HG03571 (cell line): ENCODE measurements at regions not wholly inside any gene's neighbourhood (a gene's known extent, or its start where the extent isn't known, plus 50 kb on each side); places are given as distances from the start of the nearest gene placed in this dataset.

ENCODE experiments used
- ATAC-seq: cut with Tn5 transposase; IDR thresholded peaks from one replicate; pipeline ENCODE4 v1.9.1; 2021; ENCODE audit not compliant: unreplicated experiment

DNA sequence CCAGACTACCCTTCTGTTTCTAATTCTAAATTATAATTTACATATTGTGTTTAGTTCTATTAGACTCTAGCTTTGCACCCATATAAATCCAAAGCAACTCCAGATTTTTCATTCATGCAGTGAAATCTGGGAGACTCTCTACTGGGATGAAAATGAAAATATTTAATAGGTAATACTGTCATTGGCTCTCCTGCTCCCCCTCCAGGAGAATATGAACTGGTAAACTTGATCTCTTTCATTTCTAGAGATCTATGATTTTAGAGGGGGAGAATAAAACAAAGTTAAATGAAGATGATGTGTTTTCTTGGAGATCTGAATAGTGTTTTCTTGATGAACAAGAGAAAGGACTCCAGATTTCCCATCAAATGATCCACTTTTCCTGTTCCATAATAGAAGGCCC lies 104.3 kb upstream of the TMCC3 start:
- no peak for ATAC-seq

- no peak for ATAC-seq
Observed at GRCh38 chr12:94753036-94753679, 102.8 kb upstream of the TMCC3 start.

GRCh38 chr12:94750864-94751263 lies 100.5 kb upstream of the TMCC3 start:
- ATAC-seq: no peak

DNA sequence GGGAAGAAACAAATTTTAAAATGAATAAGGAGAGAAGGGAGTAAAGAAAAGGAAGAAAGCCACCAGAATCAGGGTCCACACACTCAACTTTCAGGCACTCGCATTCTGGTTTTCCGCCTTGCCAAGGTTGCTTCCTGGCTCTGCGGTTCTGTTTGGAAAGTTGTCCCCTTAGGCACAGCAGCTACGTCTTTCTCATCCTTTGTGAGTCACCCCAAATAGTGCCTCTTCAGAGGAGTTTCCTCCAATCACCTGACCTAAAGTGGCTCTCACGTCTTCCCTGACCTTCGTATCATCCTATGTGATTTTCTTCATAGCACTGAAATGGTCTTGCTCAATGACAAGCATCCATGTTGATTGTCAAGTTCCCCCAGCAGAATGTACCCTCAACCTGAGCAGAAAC lies 99.5 kb upstream of the TMCC3 start:
- no peak for ATAC-seq

GRCh38 chr12:94749455-94749854 lies 99.1 kb upstream of the TMCC3 start:
- no peak for ATAC-seq

GRCh38 chr12:94748726-94749421 lies 98.5 kb upstream of the TMCC3 start:
- ATAC-seq: no peak

GRCh38 chr12:94745562-94745961 lies 95.2 kb upstream of the TMCC3 start:
- ATAC-seq: no peak

GRCh38 chr12:94743174-94743573 lies 92.8 kb upstream of the TMCC3 start:
- no peak for ATAC-seq

- ATAC-seq: no peak
Observed at GRCh38 chr12:94740601-94741362, 90.4 kb upstream of the TMCC3 start.

DNA sequence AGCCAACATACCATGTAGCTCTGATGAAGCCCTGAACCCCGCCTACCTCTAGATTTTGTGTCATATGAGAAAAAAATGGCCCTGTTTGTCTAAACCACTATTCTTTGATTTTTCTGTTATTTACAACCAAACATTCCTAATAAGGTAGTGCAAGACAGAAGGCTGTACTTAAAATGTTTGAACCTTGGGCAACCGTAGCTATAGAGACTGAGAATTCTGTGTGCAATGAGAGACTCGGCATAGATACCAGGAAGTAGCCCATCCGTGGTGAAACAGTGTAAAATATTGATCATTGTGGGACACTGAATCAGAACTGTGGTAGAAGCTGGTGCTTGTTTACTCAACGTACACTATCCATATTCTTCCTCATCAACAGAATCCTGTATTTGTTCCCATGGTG lies 86.5 kb upstream of the TMCC3 start:
- no peak for ATAC-seq

DNA sequence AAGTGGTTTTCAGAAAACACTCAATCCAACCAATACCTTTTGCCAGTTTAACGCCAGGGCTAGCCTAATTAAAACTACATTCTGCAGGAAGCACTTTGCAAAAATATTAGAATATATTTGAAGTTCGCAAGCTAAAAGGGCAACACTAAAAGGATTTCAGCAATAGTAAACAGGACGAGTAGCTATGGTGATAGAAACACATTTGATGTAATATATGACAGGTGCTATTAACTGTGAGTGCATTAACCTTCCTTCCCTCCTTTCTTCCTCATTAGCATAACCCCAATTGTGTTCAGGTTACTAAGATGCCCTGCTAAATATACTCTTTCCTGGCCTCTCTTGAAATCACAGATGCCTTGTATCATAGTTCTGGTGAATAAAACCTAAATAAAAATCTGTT lies 85.6 kb upstream of the TMCC3 start:
- ATAC-seq: no peak

DNA sequence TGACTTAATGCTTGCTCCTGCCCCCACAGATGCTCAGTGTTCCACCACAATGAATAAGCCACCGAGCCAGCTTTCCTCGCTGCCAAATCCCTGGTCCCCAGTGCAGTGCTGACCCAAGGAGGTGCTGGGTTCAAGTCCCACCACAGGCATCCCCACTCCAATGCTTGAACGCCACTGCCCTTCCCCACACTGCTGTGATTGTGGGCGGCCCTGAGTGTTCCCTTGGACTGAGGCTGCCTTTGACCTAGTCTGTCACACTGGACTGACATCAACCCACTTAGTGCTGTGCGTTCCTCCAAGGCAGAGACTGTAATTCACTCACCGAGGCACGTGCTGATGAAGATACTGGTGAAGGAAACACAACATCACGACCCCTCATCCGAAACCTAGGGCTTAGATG lies 83.4 kb upstream of the TMCC3 start:
- no peak for ATAC-seq

- ATAC-seq: no peak
Observed at GRCh38 chr12:94732367-94732990, 82.1 kb upstream of the TMCC3 start.

- ATAC-seq: no peak
Observed at GRCh38 chr12:94731733-94732360, 81.5 kb upstream of the TMCC3 start.

DNA sequence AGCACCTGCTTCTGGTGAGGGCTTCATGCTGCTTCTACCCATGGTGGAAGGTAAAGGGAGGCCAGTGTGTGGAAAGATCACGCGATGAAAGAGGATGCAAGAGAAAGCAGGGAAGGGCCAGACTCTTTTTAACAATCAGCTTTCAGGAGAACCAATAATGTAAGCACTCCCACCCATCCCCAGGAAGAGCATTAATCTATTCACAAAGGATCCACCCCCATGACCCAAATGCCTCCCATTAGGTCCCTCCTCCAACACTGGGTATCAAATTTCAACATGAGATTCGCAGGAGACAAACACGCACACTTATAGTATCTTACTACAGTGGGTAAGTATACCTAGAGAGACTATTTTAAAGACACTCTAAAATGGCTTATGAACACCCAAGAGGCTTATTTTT lies 80.5 kb upstream of the TMCC3 start:
- no peak for ATAC-seq

GRCh38 chr12:94726236-94726835 lies 76.0 kb upstream of the TMCC3 start:
- no peak for ATAC-seq

- no peak for ATAC-seq
Observed at GRCh38 chr12:94725375-94726168, 75.2 kb upstream of the TMCC3 start.

DNA sequence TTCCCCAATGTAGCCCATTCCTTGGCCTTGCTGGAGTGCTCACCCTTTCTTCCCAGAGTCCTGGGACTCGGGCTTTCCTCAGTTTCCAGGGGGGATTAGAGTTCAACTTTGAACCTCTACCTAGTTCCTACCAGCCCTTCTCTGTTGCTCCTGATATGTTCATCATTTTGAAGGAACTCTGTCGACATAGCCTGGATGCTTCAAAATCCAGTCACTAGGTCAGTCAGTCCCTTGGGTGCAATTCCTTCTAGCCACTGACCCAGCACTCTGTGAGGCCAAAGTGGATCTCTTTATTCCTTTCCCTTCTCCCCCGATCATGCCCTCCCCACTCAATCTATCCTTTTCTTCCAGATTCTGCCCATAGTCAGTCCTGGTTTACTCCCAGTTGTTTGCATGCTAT lies 72.3 kb upstream of the TMCC3 start:
- no peak for ATAC-seq

DNA sequence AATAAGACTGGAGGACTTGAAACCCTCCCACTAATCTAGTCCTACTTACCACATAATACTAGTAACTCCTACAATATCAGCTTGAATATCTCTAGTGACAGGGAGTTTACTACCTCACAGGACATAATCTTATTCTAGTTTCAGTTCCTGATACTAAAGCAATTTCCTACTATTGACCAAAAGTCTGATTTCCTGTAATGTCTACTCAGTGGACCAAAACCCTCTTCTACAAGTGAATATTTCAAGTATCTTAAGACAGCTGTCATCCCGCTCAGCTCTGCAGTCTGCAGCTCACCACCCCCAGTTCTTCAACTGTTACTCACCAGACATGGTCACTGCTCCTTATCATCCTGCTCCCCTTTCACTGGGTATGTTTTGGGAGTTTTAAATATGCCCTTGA lies 70.8 kb upstream of the TMCC3 start:
- ATAC-seq: peak; percentile 90

DNA sequence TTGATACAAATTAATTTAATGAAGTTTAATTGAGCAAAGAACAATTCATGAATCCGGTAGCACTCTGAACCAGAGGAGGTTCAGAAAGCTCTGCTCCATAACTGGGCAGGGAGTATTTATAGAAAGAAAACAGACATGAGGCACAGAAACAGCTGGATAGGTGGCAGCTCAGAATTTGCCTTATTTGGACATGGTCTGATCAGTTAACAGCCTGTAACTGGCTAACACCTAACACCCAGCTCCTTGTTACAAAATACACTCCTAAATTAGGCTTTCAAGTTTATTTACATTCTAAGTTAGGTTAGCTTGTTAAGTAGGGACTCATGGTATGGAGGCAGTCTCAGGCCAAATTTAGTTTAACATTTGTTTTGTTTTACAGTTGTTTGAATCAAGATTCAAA lies 67.8 kb upstream of the TMCC3 start:
- ATAC-seq: peak; percentile 34
